ENCODE measurements at regions not wholly inside any gene's neighbourhood (a gene's known extent, or its start where the extent isn't known, plus 50 kb on each side); places are given as distances from the start of the nearest gene placed in this dataset.
"Not testable (repeated sequence)": the region's sequence is repeated elsewhere in the genome, so short reads cannot be mapped to it uniquely, and the experiment has no call there.

GRCh38 chr5:100401149-100401548, 134.0 kb upstream of the FAM174A start:
- FAIRE-seq = no peak

GRCh38 chr5:100398815-100399214, 136.4 kb upstream of the FAM174A start:
- not testable (repeated sequence) for FAIRE-seq; DNase-seq (ENCODE audit: extremely low spot score, insufficient read length, low read depth)

More at GRCh38 chr5:100401149-100401548, 134.0 kb upstream of the FAM174A start:
- DNase-seq (ENCODE audit: extremely low spot score, insufficient read length, low read depth) = no peak

- FAIRE-seq; DNase-seq (ENCODE audit: extremely low spot score, insufficient read length, low read depth): not testable (repeated sequence)
Observed at GRCh38 chr5:100379254-100379858, 155.8 kb upstream of the FAM174A start.

GRCh38 chr5:100364757-100365478, 170.3 kb upstream of the FAM174A start:
- not testable (repeated sequence) for DNase-seq (ENCODE audit: extremely low spot score, insufficient read length, low read depth); FAIRE-seq

DNA sequence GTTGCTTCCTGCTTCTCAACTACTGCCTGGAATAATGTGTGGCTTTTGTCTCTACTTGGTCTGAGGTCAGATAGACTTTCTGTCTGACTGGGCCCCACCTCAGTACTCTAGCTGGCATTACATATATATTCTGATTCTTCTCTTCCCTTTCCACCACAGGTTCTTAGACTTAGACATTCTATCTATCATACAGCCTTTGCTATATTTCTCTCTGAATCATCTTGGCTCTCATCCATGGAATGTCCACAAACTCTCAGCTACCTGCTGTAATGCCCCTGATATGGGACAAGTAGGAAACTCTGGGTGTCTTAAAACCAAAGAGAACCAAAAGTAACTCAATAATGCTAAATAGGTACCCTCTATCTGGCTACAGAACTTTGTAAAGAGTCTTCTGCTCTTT, 170.8 kb upstream of the FAM174A start:
- DNase-seq (ENCODE audit: extremely low spot score, insufficient read length, low read depth); FAIRE-seq: not testable (repeated sequence)

GRCh38 chr5:100359998-100360397, 175.2 kb upstream of the FAM174A start:
- FAIRE-seq = not testable (repeated sequence)

DNA sequence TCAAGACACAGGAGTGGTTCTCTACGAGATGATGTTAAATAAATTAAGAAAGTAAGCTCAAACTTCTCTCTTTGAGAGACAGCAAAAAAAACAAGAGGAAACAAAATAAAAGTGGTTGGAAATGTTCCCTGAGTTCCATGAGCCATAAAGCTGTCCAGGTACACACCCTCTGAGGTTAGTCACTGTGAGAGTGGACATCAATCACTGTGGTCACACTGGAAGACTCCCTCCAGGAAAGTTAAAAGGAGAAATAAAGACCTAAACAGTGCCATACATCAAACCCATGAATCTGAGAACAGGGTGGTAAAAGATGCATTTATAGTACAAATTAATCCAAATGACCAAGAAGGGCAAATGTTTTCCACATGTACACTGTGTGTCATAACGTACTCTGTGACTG, 188.9 kb upstream of the FAM174A start:
- not testable (repeated sequence) for DNase-seq (ENCODE audit: extremely low spot score, insufficient read length, low read depth); FAIRE-seq

More at GRCh38 chr5:100359998-100360397, 175.2 kb upstream of the FAM174A start:
- DNase-seq (ENCODE audit: extremely low spot score, insufficient read length, low read depth) = not testable (repeated sequence)

DNA sequence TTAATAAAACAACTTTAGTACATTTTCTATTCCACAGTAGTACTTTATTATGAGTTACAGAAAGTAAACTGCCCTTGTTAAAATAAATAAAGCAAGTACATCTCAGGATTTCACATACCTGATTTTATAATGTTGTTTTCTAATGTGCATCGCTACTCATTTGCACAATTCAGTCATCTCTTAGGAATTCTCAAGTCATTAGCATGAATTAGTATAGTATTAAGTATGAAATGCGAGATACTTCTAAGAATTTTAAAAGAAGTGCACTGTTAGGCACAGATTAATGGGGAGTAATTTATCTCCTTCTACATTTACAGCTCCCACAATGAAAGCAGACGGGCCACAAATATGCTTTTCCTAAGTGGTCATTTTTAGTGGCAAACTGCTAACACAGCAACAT, 193.7 kb upstream of the FAM174A start:
- DNase-seq (ENCODE audit: extremely low spot score, insufficient read length, low read depth); FAIRE-seq: not testable (repeated sequence)

DNA sequence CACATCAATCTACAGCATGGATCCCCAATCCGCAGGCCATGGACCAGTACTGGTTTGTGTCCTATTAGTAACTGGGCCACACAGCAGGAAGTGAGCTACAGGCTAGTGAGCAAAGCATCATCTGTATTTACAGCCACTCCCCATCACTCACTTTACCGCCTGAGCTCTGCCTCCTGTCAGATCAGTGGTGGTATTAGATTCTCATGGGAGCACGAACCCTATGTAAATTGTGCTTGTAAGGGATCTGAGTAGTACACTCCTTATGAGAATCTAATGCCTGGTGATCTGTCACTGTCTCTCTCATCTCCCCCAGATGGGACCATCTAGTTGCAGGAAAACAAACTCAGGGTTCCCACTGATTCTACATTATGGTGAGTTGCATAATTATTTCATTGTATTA, 212.7 kb upstream of the FAM174A start:
- DNase-seq (ENCODE audit: extremely low spot score, insufficient read length, low read depth) = no peak
- FAIRE-seq = no peak

- DNase-seq (ENCODE audit: extremely low spot score, insufficient read length, low read depth) = no peak
- no peak for FAIRE-seq
Observed at GRCh38 chr5:100319885-100320284, 215.3 kb upstream of the FAM174A start.

- FAIRE-seq (no peak), DNase-seq (ENCODE audit: extremely low spot score, insufficient read length, low read depth) (no peak)
Observed at GRCh38 chr5:100313657-100314056, 221.5 kb upstream of the FAM174A start.

GRCh38 chr5:100311806-100312205, 223.4 kb upstream of the FAM174A start:
- FAIRE-seq (no peak), DNase-seq (ENCODE audit: extremely low spot score, insufficient read length, low read depth) (no peak)

DNA sequence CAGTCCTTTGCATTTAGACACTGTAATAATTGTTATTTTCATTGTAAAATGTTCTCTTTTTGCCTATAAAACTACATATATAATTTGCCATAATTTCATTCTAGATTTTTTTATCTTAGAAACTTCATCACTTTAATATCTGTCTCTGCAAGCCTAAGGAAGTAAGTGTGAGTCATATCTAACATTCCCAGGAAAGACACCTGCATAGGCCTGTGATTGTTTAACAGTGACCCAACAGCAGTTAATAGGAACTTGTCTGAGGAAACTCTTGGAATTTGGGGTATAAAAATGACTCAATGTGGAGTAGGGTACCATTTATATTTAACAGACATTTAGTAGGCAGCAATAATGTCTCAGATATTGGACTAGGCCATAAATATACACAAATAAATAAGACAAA, 229.2 kb upstream of the FAM174A start:
- DNase-seq (ENCODE audit: extremely low spot score, insufficient read length, low read depth) (no peak), FAIRE-seq (no peak)

DNA sequence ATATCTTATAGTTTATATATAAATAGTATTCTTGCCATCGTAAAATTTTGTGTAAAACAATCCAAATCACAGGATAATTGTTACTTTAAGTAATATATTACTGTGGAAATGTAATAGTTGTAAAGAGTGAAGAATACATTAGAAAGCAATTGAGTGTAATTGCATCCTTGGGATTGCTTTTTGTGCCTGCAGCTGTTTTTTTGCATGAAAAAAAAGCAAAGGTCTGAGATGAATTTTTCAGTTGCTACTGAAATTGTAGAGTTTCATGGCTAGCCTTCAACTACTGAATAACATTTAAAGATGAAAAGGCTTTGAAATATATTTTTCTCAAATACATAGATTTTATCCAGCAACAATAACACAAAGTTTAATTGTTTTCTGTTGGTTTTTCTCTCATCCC, 232.0 kb upstream of the FAM174A start:
- no peak for DNase-seq (ENCODE audit: extremely low spot score, insufficient read length, low read depth)
- no peak for FAIRE-seq

DNA sequence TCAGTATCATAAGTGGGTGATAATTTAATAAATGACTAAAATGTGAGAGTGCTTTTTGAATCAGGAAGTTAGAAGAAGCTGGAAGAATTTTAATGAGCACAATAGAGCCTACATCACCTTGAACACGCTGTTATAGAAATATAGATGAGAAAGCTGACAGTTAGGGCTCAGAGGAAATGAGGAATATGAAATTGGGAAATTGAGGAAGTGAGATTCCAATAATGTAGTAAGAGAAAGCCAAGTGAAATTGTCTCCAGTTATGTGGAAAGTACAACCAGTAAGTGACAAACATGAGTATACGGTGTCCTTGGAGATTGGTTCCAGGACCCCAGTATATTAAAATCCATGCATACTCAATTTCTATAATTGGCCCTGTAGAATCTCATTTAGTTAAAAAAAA, 235.9 kb upstream of the FAM174A start:
- no peak for FAIRE-seq
- no peak for DNase-seq (ENCODE audit: extremely low spot score, insufficient read length, low read depth)

GRCh38 chr5:100276071-100276470, 259.1 kb upstream of the FAM174A start:
- FAIRE-seq (no peak), DNase-seq (ENCODE audit: extremely low spot score, insufficient read length, low read depth) (no peak)

- no peak for DNase-seq (ENCODE audit: extremely low spot score, insufficient read length, low read depth)
- no peak for FAIRE-seq
Observed at GRCh38 chr5:100275631-100276030, 259.5 kb upstream of the FAM174A start.

DNA sequence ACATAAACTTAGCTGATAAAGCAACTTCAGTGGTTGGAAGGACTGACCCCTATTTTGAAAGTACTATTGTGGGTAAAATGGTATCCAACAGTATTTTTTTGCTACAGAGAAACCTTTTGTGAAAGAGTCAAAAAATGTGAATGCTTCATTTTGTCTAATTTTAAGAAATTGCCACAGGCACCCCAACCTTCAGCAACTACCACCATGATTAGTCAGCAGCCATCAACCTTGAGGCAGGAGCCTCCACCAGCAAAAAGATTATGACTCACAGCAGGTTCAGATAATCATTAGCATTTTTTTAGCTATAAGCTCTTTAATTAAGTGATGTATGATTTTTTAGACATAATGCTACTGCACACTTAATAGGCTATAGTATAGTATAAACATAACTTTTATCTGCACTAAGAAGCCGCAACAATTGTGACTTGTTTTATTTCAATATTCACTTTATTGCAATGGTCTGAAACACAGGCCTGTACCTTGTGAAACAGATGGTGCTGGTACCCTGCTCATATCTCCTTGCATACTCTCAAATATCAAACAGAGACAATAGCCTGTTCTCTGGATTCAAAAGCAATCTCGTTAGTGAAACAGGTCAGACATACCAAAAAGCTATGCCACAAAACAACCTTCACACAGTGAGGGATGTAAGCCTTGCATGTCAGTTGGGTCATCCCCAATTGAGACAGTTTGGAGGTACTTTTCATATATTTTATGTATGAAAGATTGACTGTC, 261.2 kb upstream of the FAM174A start:
- DNase-seq (ENCODE audit: extremely low spot score, insufficient read length, low read depth) = no peak
- FAIRE-seq = no peak

DNA sequence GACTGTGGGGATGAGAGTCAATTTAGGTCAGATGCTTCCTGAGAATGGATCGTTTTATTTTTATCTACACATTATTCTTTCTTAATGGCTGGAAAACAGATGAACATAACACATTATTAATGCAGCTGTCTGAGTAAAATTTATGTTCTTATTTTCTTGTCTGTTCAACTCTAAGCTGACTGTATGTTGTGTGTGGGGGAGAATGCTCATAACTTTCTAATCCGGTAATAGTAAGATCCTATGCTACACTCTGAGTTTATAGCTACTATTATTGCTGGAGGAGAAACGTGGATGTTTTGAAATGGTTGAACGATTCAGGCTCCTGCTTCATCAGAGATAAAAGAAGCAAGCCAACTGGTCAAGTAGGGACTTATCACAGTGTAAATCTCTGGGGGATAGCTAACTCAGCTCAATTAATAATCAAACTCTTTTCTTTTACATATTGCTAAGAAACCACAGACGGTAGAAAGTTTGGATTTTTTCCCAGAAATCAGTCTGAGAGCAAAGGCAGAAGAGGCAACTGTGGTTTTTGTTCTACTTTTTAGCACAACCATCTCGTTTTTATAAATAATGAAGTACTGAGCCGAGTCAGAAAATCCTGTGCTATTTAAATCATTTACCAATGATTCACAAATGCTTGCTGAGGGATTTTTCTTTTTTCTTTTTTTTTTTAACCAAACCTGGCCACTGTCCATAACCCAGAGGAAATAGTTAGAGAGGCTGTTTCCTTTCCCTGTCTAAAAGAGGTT, 265.0 kb upstream of the FAM174A start:
- DNase-seq (ENCODE audit: extremely low spot score, insufficient read length, low read depth) (no peak), FAIRE-seq (peak; percentile 31)

GRCh38 chr5:100260968-100261367, 274.2 kb upstream of the FAM174A start:
- FAIRE-seq (no peak), DNase-seq (ENCODE audit: extremely low spot score, insufficient read length, low read depth) (no peak)
